ENCODE measurements at regions not wholly inside any gene's neighbourhood (a gene's known extent, or its start where the extent isn't known, plus 50 kb on each side); places are given as distances from the start of the nearest gene placed in this dataset.

GRCh38 chr22:26975865-26976264 lies 318.5 kb downstream of the MIAT start:
- DNase-seq, result no peak

- peak; percentile 9 for DNase-seq
Observed at GRCh38 chr22:26977741-26978376, 320.5 kb downstream of the MIAT start.

GRCh38 chr22:26979294-26979693 lies 321.9 kb downstream of the MIAT start:
- no peak for DNase-seq

GRCh38 chr22:26981111-26981510 lies 323.7 kb downstream of the MIAT start:
- no peak for DNase-seq

DNA sequence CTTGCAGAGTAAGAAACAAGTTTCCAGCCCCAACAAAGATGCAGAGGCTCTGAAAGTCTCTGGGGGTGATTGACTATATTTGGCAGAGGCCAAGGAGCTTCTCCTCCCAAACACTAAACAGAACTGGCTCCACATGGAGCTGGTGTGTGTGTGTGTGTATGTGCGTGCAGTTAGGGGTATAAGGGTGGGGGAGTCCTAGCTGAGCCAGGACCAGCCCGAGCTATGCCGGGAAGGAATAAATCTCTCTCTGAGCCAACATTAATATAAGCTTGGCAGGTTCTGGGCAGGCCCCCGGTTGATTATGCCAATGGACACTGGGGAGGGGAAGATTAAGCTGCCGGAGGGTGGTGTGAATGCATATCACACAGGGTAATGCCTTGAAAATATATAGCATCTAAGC lies 324.2 kb downstream of the MIAT start:
- DNase-seq, result no peak

GRCh38 chr22:26983311-26983710 lies 325.9 kb downstream of the MIAT start:
- no peak for DNase-seq

DNA sequence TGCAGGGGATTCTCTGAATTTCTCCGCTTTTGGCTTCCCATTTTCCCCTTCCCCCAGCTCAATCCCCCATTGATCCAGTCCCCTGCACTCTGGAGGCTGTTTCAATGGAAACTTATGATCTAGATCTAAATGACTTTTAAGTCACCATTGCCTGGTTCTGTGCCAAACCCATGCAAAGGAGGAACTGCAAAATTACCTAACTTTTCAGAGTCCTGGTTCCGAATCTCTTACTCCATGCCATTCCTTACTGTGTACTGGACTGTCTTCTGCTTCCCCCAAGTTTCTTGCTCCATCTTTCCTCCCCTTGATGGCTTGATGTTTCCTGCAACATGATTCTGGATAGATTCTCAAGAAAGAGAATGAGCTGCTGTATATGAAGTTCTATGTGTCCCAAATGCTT lies 327.8 kb downstream of the MIAT start:
- no peak for DNase-seq

GRCh38 chr22:26985931-26986782 lies 328.8 kb downstream of the MIAT start:
- DNase-seq, result no peak

GRCh38 chr22:26986884-26987283 lies 329.5 kb downstream of the MIAT start:
- DNase-seq, result no peak

- no peak for DNase-seq
Observed at GRCh38 chr22:26990503-26991189, 333.3 kb downstream of the MIAT start.

DNA sequence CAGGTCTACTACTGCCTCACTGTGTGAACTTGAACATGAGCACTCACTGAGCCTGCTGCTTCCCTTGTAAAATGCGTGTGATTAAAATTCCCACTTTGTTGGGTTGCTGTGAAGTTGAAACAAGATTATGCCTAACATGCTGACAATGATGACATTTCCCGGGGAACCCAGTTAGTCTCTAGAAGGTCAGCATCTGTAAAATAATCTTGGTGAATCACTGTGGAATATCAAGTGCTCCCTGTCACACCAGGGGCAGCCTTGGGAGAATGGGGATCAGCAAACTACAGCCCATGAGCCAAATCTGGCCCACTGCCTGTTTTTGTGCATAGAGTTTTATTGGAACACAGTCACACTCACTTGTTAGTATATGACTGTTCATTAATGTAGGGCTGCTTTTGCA lies 335.2 kb downstream of the MIAT start:
- DNase-seq, result no peak

DNA sequence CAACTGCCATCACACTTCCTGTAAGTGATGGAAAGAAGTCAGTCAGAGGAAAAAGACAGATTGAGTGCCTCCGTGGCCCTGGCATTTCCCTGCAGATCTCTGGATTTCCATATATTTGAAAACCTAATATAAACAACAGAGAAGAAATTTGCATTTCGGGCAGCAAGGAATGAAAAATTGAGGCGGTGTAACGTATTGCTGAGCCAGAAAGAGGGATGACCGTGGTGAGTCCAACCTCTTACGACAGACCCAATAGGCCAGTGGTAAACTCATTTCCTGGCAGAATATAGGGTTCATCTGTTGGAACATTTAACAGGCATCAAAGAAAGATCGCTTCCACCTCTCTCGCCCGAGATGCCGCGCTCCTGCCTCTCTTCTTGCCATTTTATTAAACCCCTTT lies 336.5 kb downstream of the MIAT start:
- DNase-seq, result no peak

DNA sequence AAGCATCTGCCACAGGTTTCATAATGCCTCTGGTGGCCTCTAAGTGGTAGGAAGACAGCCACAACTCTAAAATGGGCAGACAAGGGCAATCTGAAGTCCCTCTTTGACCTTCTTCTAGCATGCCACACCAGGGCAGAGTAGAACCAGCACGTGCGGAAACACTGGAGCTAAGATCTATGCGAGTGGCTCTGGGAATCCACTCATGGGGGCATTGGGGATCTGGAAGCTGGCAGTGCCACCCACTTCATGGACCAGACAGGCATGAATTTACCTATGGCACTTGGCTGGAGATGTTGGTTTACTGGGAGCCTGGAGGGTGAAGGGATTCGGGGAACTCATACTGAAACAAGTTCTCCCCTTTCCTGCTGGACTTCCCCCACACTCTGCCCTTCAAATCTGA lies 337.4 kb downstream of the MIAT start:
- no peak for DNase-seq

DNA sequence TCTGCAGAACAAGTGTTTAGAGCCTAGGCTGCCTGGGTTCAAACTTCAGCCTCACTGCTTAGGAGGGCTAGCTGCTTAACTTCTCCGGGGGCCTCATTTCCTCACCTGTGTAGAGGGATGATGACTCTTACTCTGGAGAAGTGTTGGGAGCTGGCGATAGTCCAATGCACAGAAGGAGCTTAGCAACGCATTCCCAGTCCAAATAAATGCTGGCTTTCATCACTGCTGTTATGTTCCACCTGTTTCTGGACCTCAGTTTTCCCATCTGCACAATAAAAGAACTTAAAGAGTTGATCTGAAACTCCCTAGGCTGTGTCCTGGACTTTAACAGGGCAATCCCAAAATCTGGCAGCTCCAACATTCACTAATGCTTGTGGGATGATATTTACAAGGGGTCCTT lies 337.8 kb downstream of the MIAT start:
- no peak for DNase-seq

DNA sequence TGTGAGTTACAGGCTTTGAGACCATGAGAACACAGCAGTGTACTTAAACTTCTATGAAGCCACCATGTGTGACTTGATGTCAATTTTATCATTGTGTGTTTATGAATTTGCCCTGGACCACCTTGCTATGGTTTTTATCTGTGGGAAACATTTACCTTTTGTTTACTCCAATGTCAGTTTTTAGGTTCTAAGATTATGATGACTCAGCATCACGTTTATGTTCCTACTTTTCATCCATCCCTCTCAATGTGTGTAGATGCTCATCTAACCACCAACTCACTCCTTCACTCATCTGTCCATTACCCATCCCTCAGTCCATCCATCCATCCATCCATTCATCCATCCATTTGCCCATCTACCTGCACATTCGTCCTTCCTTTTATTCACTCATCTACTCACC lies 338.8 kb downstream of the MIAT start:
- no peak for DNase-seq

GRCh38 chr22:26998129-26998528 lies 340.7 kb downstream of the MIAT start:
- no peak for DNase-seq

GRCh38 chr22:26998716-26999115 lies 341.3 kb downstream of the MIAT start:
- no peak for DNase-seq

- no peak for DNase-seq
Observed at GRCh38 chr22:27003297-27003696, 345.9 kb downstream of the MIAT start.

GRCh38 chr22:27004434-27004833 lies 347.0 kb downstream of the MIAT start:
- DNase-seq, result no peak

DNA sequence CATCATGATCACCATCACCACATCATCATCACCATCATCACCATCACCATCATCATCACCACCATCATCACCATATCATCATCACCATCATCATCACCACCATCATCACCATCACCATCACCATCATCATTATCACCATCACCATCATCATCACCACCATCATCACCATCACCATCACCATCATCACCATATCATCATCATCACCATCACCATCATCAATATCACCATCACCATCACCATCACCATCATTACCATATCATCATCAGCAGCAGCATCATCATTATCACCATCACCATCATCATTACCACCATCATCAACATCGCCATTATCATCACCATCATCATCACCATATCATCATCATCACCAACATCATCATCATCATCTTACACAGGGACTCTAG lies 351.1 kb downstream of the MIAT start:
- no peak for DNase-seq

GRCh38 chr22:27011133-27011532 lies 353.7 kb downstream of the MIAT start:
- DNase-seq, result no peak

DNA sequence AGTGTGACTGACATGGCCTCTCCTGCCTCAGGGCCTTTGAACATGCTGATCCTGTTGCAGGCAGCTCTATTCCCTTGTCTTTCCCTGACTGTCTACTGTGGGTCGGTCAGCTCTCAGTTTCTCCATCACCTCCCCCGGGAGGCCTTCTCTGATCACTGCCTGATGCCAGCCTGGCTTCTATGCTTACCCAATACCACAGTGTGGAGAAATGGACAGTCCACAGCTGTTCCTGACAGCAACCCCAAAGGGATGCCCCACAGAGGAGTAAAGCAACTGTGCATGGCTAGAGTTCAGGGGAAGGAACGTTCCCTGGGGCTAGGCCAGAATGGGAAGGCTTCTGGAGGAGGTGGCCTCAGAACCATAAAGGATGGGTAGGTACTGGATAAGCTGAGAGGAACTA lies 354.3 kb downstream of the MIAT start:
- no peak for DNase-seq

- DNase-seq, result no peak
Observed at GRCh38 chr22:27019827-27020226, 362.4 kb downstream of the MIAT start.

DNA sequence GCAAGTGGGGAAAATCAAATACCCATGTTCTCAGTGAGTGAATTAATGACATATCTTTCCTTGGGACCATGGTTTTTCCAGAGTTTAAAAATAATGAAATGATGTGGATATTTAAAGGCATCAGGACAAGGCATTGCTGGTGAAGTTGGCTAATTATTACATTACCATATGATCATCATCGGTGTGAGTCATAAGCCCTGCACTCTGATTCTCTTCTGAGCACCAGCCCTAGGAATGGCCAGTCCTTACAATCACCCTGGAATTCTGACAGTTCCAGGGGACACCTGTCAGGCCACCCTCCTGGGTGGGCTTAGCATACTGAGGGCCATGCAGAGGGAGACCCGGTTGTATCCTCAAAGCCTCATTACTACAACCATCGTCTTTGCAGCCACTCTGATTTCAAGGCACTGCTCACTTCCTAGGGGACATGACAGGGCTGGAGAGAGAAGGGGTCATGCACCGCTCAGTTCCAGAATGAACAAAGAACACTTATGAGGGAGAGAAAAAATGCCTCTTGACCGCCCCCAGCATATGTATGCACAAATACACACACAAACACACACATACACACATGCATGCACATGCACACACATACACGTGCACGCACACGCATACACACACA lies 365.0 kb downstream of the MIAT start:
- no peak for DNase-seq

All from hematopoietic multipotent progenitor cell treated with erythropoietin and hydrocortisone succinate and interleukin-3 and kit ligand, for 6 days (in vitro differentiated cells).